Mesothelial cell of epicardium (in vitro differentiated cells): ENCODE measurements at regions not wholly inside any gene's neighbourhood (a gene's known extent, or its start where the extent isn't known, plus 50 kb on each side); places are given as distances from the start of the nearest gene placed in this dataset.

Source experiments
- DNase-seq, 2 experiments: peaks; one replicate each; pipeline ENCODE4 v3.0.0; 2021; ENCODE audit warnings: low spot score in 2 of 2; ENCODE audit not compliant: unreplicated experiment in 2 of 2
- H3K27ac Mint-ChIP-seq: 2 replicates; pipeline ENCODE4 v1.8.0; 2021; ENCODE audit warnings: mixed read lengths
- H3K27me3 Mint-ChIP-seq: 2 replicates; pipeline ENCODE4 v1.8.0; 2021; ENCODE audit warnings: low read depth, mixed read lengths
- H3K36me3 Mint-ChIP-seq: 2 replicates; pipeline ENCODE4 v1.8.0; 2021; ENCODE audit warnings: mixed read lengths
- H3K4me1 Mint-ChIP-seq: 2 replicates; pipeline ENCODE4 v1.8.0; 2021; ENCODE audit warnings: mixed read lengths
- H3K4me3 Mint-ChIP-seq: 2 replicates; pipeline ENCODE4 v1.8.0; 2021; ENCODE audit warnings: mild to moderate bottlenecking, moderate library complexity, mixed read lengths
- H3K9me3 Mint-ChIP-seq: 2 replicates; pipeline ENCODE4 v1.8.0; 2021; ENCODE audit warnings: mixed read lengths
- CTCF ChIP-seq: fragments of 200-600 bp; sonication (generic); IDR thresholded peaks from one replicate; pipeline ENCODE4 v1.5.0; 2021; ENCODE audit warnings: antibody characterized with exemption; ENCODE audit not compliant: unreplicated experiment

DNA sequence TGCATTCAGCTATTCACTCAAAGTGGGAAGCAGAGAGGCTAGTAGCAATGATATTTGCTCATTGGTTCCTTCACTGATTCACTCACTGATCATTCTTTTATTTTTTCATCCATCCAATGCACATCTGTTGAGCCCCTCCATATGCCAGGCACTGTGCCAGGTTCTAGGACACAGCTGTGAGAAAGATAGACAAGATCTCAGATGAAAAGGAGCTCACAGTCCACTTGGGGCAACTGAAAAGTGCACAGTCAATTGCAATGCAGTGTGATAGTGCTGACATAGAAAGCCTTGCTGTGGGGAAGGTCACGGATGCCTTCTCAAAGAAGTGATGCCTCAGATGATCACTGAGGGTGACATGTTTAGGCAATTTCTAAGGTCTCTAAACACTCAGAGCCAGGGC lies 262.3 kb downstream of the PTEN start:
- H3K27ac Mint-ChIP-seq, result no peak overlapping the region
- H3K4me1 Mint-ChIP-seq, result no peaks in the 10 kb centered on the region
- no peaks in the 10 kb centered on the region for H3K36me3 Mint-ChIP-seq
- H3K9me3 Mint-ChIP-seq, result peaks cover 4% of the 10 kb centered on the region
- H3K4me3 Mint-ChIP-seq, result no peak overlapping the region
- DNase-seq, result no peak
- no peak for TF ChIP-seq CTCF
- H3K27me3 Mint-ChIP-seq, result peaks cover 1% of the 10 kb centered on the region

GRCh38 chr10:88126699-88127098 lies 263.3 kb downstream of the PTEN start:
- Mint-ChIP-seq H3K27ac (no peak overlapping the region), H3K4me3 (no peak overlapping the region), H3K4me1 (peaks cover 6% of the 10 kb centered on the region), H3K27me3 (no peaks in the 10 kb centered on the region), H3K36me3 (no peaks in the 10 kb centered on the region), H3K9me3 (peaks cover 4% of the 10 kb centered on the region)
- TF ChIP-seq CTCF, result no peak
- DNase-seq, result no peak

- Mint-ChIP-seq H3K36me3 (no peaks in the 10 kb centered on the region), H3K27ac (no peak overlapping the region), H3K9me3 (peaks cover 4% of the 10 kb centered on the region), H3K4me1 (peaks cover 11% of the 10 kb centered on the region), H3K4me3 (no peak overlapping the region), H3K27me3 (no peaks in the 10 kb centered on the region)
- no peak for TF ChIP-seq CTCF
- DNase-seq, result no peak
These were observed 263.8 kb downstream of the PTEN start for GRCh38 chr10:88127269-88127668.

GRCh38 chr10:88127766-88128165 lies 264.3 kb downstream of the PTEN start:
- peaks cover 11% of the 10 kb centered on the region for H3K4me1 Mint-ChIP-seq
- no peaks in the 10 kb centered on the region for H3K36me3 Mint-ChIP-seq
- no peak for DNase-seq
- H3K27me3 Mint-ChIP-seq, result no peaks in the 10 kb centered on the region
- no peak overlapping the region for H3K4me3 Mint-ChIP-seq
- peaks cover 4% of the 10 kb centered on the region for H3K9me3 Mint-ChIP-seq
- H3K27ac Mint-ChIP-seq, result no peak overlapping the region
- no peak for TF ChIP-seq CTCF

DNA sequence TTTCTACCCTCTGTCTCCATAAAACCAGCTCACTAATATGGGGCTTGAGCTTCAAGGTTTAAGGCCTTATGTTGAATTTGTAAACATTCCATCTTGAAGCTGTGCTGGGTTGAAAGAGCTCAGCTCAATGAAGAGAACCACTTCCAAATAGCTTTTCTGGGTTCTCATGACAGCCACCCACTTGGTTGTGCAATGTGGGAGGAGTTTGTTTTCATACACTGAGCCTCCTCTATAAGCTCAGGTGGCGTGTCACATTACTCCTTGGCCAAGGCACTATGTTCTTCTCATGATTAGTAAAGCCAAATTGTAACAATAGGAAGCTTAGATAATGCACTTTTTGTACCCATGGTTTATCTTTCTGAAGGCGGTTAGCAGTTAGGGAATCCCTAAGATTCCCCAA lies 265.6 kb downstream of the PTEN start:
- peaks cover 4% of the 10 kb centered on the region for H3K9me3 Mint-ChIP-seq
- DNase-seq, result no peak
- no peaks in the 10 kb centered on the region for H3K36me3 Mint-ChIP-seq
- peaks cover 11% of the 10 kb centered on the region for H3K4me1 Mint-ChIP-seq
- TF ChIP-seq CTCF, result no peak
- H3K27ac Mint-ChIP-seq, result no peak overlapping the region
- H3K4me3 Mint-ChIP-seq, result no peak overlapping the region
- H3K27me3 Mint-ChIP-seq, result no peaks in the 10 kb centered on the region

- peaks cover 11% of the 10 kb centered on the region for H3K4me1 Mint-ChIP-seq
- H3K36me3 Mint-ChIP-seq, result no peaks in the 10 kb centered on the region
- peaks cover 4% of the 10 kb centered on the region for H3K9me3 Mint-ChIP-seq
- no peak for TF ChIP-seq CTCF
- no peak overlapping the region for H3K27ac Mint-ChIP-seq
- no peaks in the 10 kb centered on the region for H3K27me3 Mint-ChIP-seq
- no peak overlapping the region for H3K4me3 Mint-ChIP-seq
- no peak for DNase-seq
These were observed 267.5 kb downstream of the PTEN start for GRCh38 chr10:88130912-88131311.
